ENCODE measurements at regions not wholly inside any gene's neighbourhood (a gene's known extent, or its start where the extent isn't known, plus 50 kb on each side); places are given as distances from the start of the nearest gene placed in this dataset.

GRCh38 chr20:56805313-56805712, 176.2 kb downstream of the TFAP2C start:
- DNase-seq: no peak

GRCh38 chr20:56805966-56806365, 176.9 kb downstream of the TFAP2C start:
- DNase-seq: no peak

- no peak for DNase-seq
Measured at GRCh38 chr20:56806952-56807517, 177.9 kb downstream of the TFAP2C start.

- DNase-seq: no peak
Measured at GRCh38 chr20:56808117-56808725, 179.1 kb downstream of the TFAP2C start.

- no peak for DNase-seq
Measured at GRCh38 chr20:56808732-56809131, 179.6 kb downstream of the TFAP2C start.

- no peak for DNase-seq
Measured at GRCh38 chr20:56809668-56810067, 180.6 kb downstream of the TFAP2C start.

GRCh38 chr20:56810141-56810540, 181.0 kb downstream of the TFAP2C start:
- no peak for DNase-seq

- DNase-seq: no peak
Measured at GRCh38 chr20:56815796-56816195, 186.7 kb downstream of the TFAP2C start.

- no peak for DNase-seq
Measured at GRCh38 chr20:56816349-56816748, 187.2 kb downstream of the TFAP2C start.

GRCh38 chr20:56817780-56818675, 188.9 kb downstream of the TFAP2C start:
- DNase-seq: no peak

GRCh38 chr20:56820984-56821383, 191.9 kb downstream of the TFAP2C start:
- DNase-seq: no peak

GRCh38 chr20:56826306-56826704, 197.2 kb downstream of the TFAP2C start:
- DNase-seq: no peak

GRCh38 chr20:56826705-56827665, 197.9 kb downstream of the TFAP2C start:
- no peak for DNase-seq

- no peak for DNase-seq
Measured at GRCh38 chr20:56827763-56828162, 198.7 kb downstream of the TFAP2C start.

- no peak for DNase-seq
Measured at GRCh38 chr20:56828402-56828801, 199.3 kb downstream of the TFAP2C start.

GRCh38 chr20:56829788-56830385, 200.8 kb downstream of the TFAP2C start:
- DNase-seq: no peak

- no peak for DNase-seq
Measured at GRCh38 chr20:56831795-56832194, 202.7 kb downstream of the TFAP2C start.

- DNase-seq: no peak
Measured at GRCh38 chr20:56833427-56833826, 204.3 kb downstream of the TFAP2C start.

- no peak for DNase-seq
Measured at GRCh38 chr20:56835829-56836550, 206.9 kb downstream of the TFAP2C start.

GRCh38 chr20:56839222-56839621, 210.1 kb downstream of the TFAP2C start:
- DNase-seq: no peak

- no peak for DNase-seq
Measured at GRCh38 chr20:56839786-56840185, 210.7 kb downstream of the TFAP2C start.

Data from activated effector memory CD4-positive, alpha-beta T cell treated with anti-CD3 and anti-CD28 coated beads, Interleukin-2, amount 50 U/mL, for 16 hours (primary cell).